GM23248 (cell line): ENCODE measurements at regions not wholly inside any gene's neighbourhood (a gene's known extent, or its start where the extent isn't known, plus 50 kb on each side); places are given as distances from the start of the nearest gene placed in this dataset.

ENCODE experiments used
- EZH2 ChIP-seq: fragments of 200-600 bp; sonication (generic); IDR thresholded peaks from 2 replicates; pipeline ENCODE4 v1.6.1; 2018; ENCODE audit warnings: antibody characterized with exemption, mild to moderate bottlenecking; ENCODE audit not compliant: insufficient read depth, poor library complexity, severe bottlenecking
- EZH2phosphoT487 ChIP-seq: fragments of 200-600 bp; sonication (generic); IDR thresholded peaks from 2 replicates; pipeline ENCODE4 v1.6.1; 2018; ENCODE audit warnings: antibody characterized with exemption, moderate library complexity, mild to moderate bottlenecking, low read depth; ENCODE audit not compliant: insufficient read depth

- no peak for TF ChIP-seq EZH2
- TF ChIP-seq EZH2phosphoT487, result no peak
Measured at GRCh38 chr6:104434519-104434918, 425.2 kb downstream of the HACE1 start.
